Osteoblast (primary cell): ENCODE measurements at regions not wholly inside any gene's neighbourhood (a gene's known extent, or its start where the extent isn't known, plus 50 kb on each side); places are given as distances from the start of the nearest gene placed in this dataset.

Source experiments
- DNase-seq: peaks from one replicate; pipeline ENCODE4 v3.0.0; 2011; ENCODE audit warnings: low spot score, mixed read lengths; ENCODE audit not compliant: insufficient read length; ENCODE audit errors: missing footprints
- H2AFZ ChIP-seq: 2 replicates; pipeline ENCODE4 v1.6.0; 2011; ENCODE audit warnings: mild to moderate bottlenecking, low read length
- H3K27ac ChIP-seq: 2 replicates; pipeline ENCODE4 v1.5.1; 2011; ENCODE audit warnings: mild to moderate bottlenecking, low read depth, low read length, moderate library complexity
- H3K27me3 ChIP-seq: 2 replicates; pipeline ENCODE4 v1.6.0; 2012; ENCODE audit warnings: mild to moderate bottlenecking, control low read depth, inconsistent platforms, low read length, moderate library complexity; ENCODE audit not compliant: insufficient read depth
- H3K36me3 ChIP-seq: 2 replicates; pipeline ENCODE4 v1.5.1; 2011; ENCODE audit warnings: mild to moderate bottlenecking, low read length, control low read depth, moderate library complexity; ENCODE audit not compliant: insufficient read depth
- H3K4me1 ChIP-seq: 2 replicates; pipeline ENCODE4 v1.5.1; 2011; ENCODE audit warnings: mild to moderate bottlenecking, low read length, control low read depth, moderate library complexity; ENCODE audit not compliant: insufficient read depth
- H3K4me2 ChIP-seq: 2 replicates; pipeline ENCODE4 v1.6.0; 2011; ENCODE audit warnings: mild to moderate bottlenecking, low read length; ENCODE audit not compliant: insufficient read depth
- H3K4me3 ChIP-seq: fragments of 200-600 bp; sonication (generic); 3 replicates; pipeline ENCODE4 v1.5.1; 2012; ENCODE audit warnings: mild to moderate bottlenecking, low read length, inconsistent platforms; ENCODE audit not compliant: insufficient read depth
- H3K79me2 ChIP-seq: 2 replicates; pipeline ENCODE4 v1.6.0; 2012; ENCODE audit warnings: mild to moderate bottlenecking, low read length, control low read depth, inconsistent platforms; ENCODE audit not compliant: insufficient read depth
- H3K9me3 ChIP-seq: 2 replicates; pipeline ENCODE4 v1.5.1; 2011; ENCODE audit warnings: low read depth, low read length, control low read depth
- H4K20me1 ChIP-seq: 2 replicates; pipeline ENCODE4 v1.6.0; 2012; ENCODE audit warnings: mild to moderate bottlenecking, low read length, control low read depth; ENCODE audit not compliant: insufficient read depth
- CTCF ChIP-seq: IDR thresholded peaks from 2 replicates; pipeline ENCODE4 v1.5.1; 2011; ENCODE audit warnings: mild to moderate bottlenecking, low read depth, low read length, moderate library complexity; ENCODE audit errors: extremely low read depth

- DNase-seq = no peak
- Histone ChIP-seq H3K4me2 (no peak overlapping the region), H3K9me3 (no peaks in the 10 kb centered on the region), H2AFZ (no peak overlapping the region), H3K4me3 (no peak overlapping the region), H3K27ac (no peak overlapping the region), H3K36me3 (no peaks in the 10 kb centered on the region), H3K79me2 (no peaks in the 10 kb centered on the region), H3K4me1 (no peaks in the 10 kb centered on the region), H3K27me3 (no peaks in the 10 kb centered on the region), H4K20me1 (no peaks in the 10 kb centered on the region)
- TF ChIP-seq CTCF = no peak
These were observed 112.9 kb downstream of the NAA11 start for GRCh38 chr4:79213010-79213409.

- TF ChIP-seq CTCF = no peak
- Histone ChIP-seq H3K36me3 (no peaks in the 10 kb centered on the region), H3K79me2 (no peaks in the 10 kb centered on the region), H3K4me1 (no peaks in the 10 kb centered on the region), H2AFZ (no peak overlapping the region), H3K9me3 (no peaks in the 10 kb centered on the region), H3K27me3 (no peaks in the 10 kb centered on the region), H4K20me1 (no peaks in the 10 kb centered on the region), H3K4me3 (no peak overlapping the region), H3K27ac (no peak overlapping the region), H3K4me2 (no peak overlapping the region)
- DNase-seq = no peak
These were observed 113.5 kb downstream of the NAA11 start for GRCh38 chr4:79212311-79212710.

- Histone ChIP-seq H3K36me3 (no peaks in the 10 kb centered on the region), H3K9me3 (no peaks in the 10 kb centered on the region), H4K20me1 (no peaks in the 10 kb centered on the region), H3K4me1 (no peaks in the 10 kb centered on the region), H3K27me3 (no peaks in the 10 kb centered on the region), H3K27ac (no peak overlapping the region), H3K4me2 (no peak overlapping the region), H3K79me2 (no peaks in the 10 kb centered on the region), H3K4me3 (no peak overlapping the region), H2AFZ (no peak overlapping the region)
- no peak for DNase-seq
- no peak for TF ChIP-seq CTCF
These were observed 114.4 kb downstream of the NAA11 start for GRCh38 chr4:79211490-79211889.

- Histone ChIP-seq H3K9me3 (no peaks in the 10 kb centered on the region), H3K36me3 (no peaks in the 10 kb centered on the region), H3K27ac (no peak overlapping the region), H3K4me1 (no peaks in the 10 kb centered on the region), H3K27me3 (no peaks in the 10 kb centered on the region), H3K79me2 (no peaks in the 10 kb centered on the region), H4K20me1 (no peaks in the 10 kb centered on the region), H3K4me2 (no peak overlapping the region), H3K4me3 (no peak overlapping the region), H2AFZ (no peak overlapping the region)
- DNase-seq = no peak
- no peak for TF ChIP-seq CTCF
These were observed 115.2 kb downstream of the NAA11 start for GRCh38 chr4:79210636-79211049.
